Lung microvascular endothelial cell (primary cell): ENCODE measurements at regions not wholly inside any gene's neighbourhood (a gene's known extent, or its start where the extent isn't known, plus 50 kb on each side); places are given as distances from the start of the nearest gene placed in this dataset.

Experiments
- DNase-seq, 2 donors: peaks; one replicate each; pipeline versions ENCODE4 v3.0.0 to v3.0.0-alpha.2; 2010; ENCODE audit warnings: low read depth in 2 of 2

- peak; percentile 26 to 84 for DNase-seq
These were observed 90.3 kb upstream of the TMEM17 start for GRCh38 chr2:62596061-62596921.

GRCh38 chr2:62595474-62595873 lies 89.5 kb upstream of the TMEM17 start:
- no peak for DNase-seq

GRCh38 chr2:62593825-62594224 lies 87.8 kb upstream of the TMEM17 start:
- DNase-seq, result no peak

- no peak for DNase-seq
These were observed 85.5 kb upstream of the TMEM17 start for GRCh38 chr2:62591491-62591890.

GRCh38 chr2:62589691-62590356 lies 83.8 kb upstream of the TMEM17 start:
- no peak for DNase-seq

GRCh38 chr2:62587592-62587991 lies 81.6 kb upstream of the TMEM17 start:
- DNase-seq, result no peak

- no peak for DNase-seq
These were observed 81.0 kb upstream of the TMEM17 start for GRCh38 chr2:62586981-62587380.

GRCh38 chr2:62578803-62579640 lies 73.0 kb upstream of the TMEM17 start:
- peak in 1 of 2 donors; percentile 71 for DNase-seq

GRCh38 chr2:62577994-62578781 lies 72.2 kb upstream of the TMEM17 start:
- peak in 1 of 2 donors; percentile 90 for DNase-seq

- DNase-seq, result no peak
These were observed 70.4 kb upstream of the TMEM17 start for GRCh38 chr2:62576276-62576939.

GRCh38 chr2:62573936-62574335 lies 67.9 kb upstream of the TMEM17 start:
- no peak for DNase-seq

GRCh38 chr2:62573137-62573731 lies 67.2 kb upstream of the TMEM17 start:
- DNase-seq, result no peak

GRCh38 chr2:62570861-62571698 lies 65.1 kb upstream of the TMEM17 start:
- DNase-seq, result peak in 1 of 2 donors; percentile 23

GRCh38 chr2:62569907-62570841 lies 64.2 kb upstream of the TMEM17 start:
- no peak for DNase-seq

GRCh38 chr2:62568983-62569837 lies 63.2 kb upstream of the TMEM17 start:
- no peak for DNase-seq

GRCh38 chr2:62568074-62568473 lies 62.1 kb upstream of the TMEM17 start:
- DNase-seq, result no peak

- no peak for DNase-seq
These were observed 61.7 kb upstream of the TMEM17 start for GRCh38 chr2:62567669-62568068.
